GM18867 (cell line): ENCODE measurements at regions not wholly inside any gene's neighbourhood (a gene's known extent, or its start where the extent isn't known, plus 50 kb on each side); places are given as distances from the start of the nearest gene placed in this dataset.
A peak's percentile ranks its signal among the peaks of the same experiment; 100 is the strongest.
"Not testable (repeated sequence)": the region's sequence is repeated elsewhere in the genome, so short reads cannot be mapped to it uniquely, and the experiment has no call there.

Experiments
- ATAC-seq: cut with Tn5 transposase; IDR thresholded peaks from one replicate; pipeline ENCODE4 v1.9.1; 2021; ENCODE audit warnings: mild to moderate bottlenecking, moderate library complexity; ENCODE audit not compliant: unreplicated experiment

DNA sequence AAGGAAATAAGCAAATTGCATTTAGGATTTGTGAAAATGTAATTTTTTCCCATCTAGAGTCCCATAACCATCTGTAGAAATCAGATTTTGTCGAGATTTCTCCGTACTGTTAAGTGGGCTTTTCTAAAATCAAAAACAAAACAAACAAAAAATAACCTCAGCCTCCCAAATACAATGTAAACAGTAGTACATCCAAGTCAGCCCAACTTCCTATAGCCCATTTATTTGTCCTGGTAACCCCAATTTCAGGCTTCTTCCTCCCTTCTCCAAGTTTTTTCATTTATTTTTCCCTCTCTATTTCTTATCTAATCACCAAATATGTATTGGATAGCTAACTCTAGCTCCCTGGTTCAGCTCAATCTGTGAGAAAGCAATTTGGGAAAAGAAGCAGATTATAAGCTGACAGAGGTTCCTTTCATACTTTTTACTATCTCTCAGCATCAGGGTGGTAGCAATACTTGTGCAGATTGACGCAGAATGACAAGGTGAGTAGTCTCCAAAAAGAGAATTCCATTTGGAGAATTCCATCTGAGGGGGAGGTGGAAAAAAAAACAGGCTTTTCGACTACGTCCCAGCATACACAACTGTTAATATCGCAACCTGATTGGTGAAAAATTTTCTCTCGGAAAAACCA is 132.6 kb upstream of the BTN3A2 start:
- ATAC-seq = no peak

DNA sequence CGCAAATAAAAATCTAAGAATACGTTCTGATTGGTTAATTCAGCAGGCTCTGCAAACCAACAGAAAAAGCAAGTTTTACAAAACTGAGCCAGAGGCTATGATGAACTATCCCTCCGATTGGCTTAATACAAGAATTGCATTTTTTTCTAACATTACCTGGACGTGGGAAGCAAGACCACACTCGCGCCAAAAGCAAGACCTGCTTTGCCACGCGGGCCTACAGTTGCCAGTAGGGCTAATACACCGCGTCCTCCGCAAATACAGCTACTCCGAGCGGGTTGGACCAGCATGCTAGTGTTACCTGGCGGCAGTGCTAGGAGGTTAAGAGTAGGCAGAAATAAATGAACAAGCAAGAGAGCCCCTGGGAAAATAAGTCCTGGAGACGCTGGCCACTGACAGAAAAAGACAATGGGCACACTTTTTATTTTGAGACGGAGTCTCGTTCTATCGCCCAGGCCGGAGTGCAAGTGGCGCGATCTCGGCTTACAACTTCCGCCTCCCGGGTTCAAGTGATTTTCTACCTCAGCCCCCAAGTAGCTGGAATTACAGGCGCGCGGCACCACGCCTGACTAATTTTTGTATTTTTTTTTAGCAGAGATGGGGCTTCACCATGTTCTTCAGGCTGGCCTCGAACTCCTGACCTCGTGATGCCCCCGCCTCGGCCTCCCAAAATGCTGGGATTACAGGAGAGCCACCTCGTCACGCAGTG is 131.9 kb upstream of the BTN3A2 start:
- ATAC-seq = peak; percentile 2

GRCh38 chr6:26233649-26234420 is 131.2 kb upstream of the BTN3A2 start:
- peak; percentile 38 for ATAC-seq

GRCh38 chr6:26234421-26235301 is 130.3 kb upstream of the BTN3A2 start:
- peak; percentile 53 for ATAC-seq

GRCh38 chr6:26235302-26235670 is 129.7 kb upstream of the BTN3A2 start:
- ATAC-seq = no peak

DNA sequence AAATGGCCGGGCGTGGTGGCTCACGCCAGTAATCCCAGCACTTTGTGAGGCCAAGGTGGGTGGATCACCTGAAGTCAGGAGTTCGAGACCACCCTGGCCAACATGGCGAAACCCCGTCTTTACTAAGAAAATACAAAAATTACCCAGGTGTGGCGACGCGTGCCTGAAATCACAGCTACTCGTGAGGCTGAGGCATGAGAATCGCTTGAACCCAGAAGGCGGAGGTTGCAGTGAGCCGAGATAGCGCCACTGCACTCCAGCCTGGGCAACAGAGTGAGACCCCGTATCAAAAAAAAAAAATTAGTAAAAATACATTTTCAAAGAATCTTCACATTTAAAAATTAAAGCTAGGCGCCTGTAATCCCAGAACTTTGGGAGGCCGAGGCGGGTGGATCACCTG is 125.6 kb upstream of the BTN3A2 start:
- ATAC-seq = not testable (repeated sequence)

GRCh38 chr6:26240157-26241032 is 124.6 kb upstream of the BTN3A2 start:
- ATAC-seq = peak; percentile 62

DNA sequence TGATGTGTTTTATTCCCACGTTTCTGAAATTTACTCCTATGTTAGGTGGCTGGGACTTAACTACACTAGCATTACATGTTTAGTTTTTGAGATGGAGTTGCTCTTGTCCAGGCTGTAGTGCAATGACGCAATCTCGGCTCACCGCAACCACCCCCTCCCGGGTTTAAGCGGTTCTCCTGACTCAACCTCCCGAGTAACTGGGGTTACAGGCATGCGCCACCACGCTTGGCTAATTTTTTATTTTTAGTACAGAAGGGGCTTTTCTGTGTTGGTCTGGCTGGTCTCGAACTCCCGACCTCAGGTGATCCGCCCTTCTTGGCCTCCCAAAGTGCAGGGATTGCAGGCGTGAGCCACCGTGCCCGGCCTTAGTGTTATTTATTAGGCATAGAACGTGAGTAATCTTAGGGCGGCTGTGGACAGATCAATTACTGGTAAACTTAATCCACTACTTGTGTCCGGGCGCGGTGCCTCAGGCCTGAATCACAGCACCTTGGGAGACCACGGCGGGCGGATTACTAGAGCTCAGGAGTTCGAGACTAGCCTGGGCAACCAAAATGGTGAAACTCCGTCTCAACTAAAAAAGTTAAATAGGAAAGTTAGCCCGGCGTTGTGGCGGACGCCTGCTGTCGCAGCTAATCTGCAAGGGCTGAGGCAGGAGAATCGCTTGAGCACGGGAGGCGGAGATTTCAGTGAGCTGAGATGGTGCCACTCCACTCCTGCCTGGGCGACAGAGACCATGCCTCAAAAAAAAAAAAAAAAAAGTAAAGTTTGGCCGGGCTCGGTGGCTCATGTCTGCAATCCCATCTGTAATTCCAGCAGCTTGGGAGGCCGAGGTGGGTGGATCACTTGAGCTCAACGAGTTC is 123.7 kb upstream of the BTN3A2 start:
- no peak for ATAC-seq

- no peak for ATAC-seq
Measured at GRCh38 chr6:26243132-26243531, 121.9 kb upstream of the BTN3A2 start.

DNA sequence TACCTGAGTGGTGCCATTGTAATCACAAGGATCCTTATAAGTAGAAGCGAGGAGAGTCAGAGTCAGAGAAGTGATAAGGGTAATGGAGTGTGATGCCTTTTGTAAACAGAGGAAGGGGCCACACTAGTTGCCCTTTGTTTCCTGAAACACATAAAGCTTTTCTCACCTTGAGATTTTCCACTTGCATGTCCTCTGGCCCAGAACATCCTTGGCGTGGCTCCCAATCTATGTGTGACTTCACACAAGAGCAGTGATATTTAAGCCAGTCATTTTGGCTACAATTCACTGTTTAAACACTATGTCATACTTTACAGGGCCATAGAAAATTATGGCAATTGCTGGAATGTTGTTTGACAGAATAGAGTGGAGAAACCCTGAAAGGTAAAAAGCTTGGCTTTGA is 121.2 kb upstream of the BTN3A2 start:
- no peak for ATAC-seq

GRCh38 chr6:26246058-26246457 is 118.9 kb upstream of the BTN3A2 start:
- no peak for ATAC-seq

DNA sequence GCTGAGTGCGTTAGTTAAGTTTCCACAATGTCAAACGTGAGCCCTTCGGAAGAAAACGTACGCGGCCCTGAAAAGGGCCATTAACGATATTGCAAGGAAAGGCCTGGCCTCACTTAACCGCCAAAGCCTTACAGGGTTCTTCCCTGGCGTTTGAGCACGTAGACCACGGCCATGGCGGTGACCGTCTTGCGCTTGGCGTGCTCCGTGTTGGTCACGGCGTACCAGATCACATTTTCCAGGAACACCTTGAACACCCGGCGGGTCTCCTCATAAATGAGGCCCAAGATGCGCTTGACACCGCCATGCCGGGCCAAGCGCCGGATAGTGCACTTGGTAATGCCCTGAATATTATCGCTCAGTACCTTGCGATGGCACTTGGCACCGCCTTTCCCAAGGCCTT is 118.4 kb upstream of the BTN3A2 start:
- ATAC-seq = no peak

- ATAC-seq = peak; percentile 22
Measured at GRCh38 chr6:26249707-26249956, 115.4 kb upstream of the BTN3A2 start.

DNA sequence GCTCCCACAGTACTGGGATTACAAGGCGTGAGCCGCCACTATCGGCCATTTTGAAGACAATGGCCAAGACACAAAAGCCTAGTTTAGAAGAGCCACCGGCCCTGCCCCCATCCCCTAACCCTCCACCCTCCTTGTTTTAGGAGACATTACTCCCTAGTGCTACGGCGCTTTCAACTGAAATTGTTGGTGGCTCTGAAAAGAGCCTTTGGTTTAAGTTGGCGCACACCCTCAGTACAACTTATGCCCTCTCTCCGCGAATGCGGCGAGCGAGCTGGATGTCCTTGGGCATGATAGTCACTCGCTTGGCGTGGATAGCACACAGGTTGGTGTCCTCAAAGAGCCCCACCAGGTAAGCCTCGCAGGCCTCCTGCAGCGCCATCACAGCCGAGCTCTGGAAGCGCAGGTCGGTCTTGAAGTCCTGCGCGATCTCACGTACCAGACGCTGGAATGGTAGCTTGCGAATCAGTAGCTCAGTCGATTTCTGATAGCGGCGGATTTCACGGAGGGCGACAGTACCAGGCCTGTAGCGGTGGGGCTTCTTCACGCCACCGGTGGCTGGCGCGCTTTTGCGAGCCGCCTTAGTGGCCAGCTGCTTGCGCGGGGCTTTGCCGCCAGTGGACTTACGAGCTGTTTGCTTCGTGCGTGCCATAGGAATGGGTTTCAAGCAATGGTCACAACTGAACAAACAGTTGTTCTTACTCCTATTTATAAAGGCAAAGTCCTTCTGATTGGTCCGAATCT is 114.9 kb upstream of the BTN3A2 start:
- ATAC-seq = peak; percentile 37

- no peak for ATAC-seq
Measured at GRCh38 chr6:26250698-26251044, 114.3 kb upstream of the BTN3A2 start.

DNA sequence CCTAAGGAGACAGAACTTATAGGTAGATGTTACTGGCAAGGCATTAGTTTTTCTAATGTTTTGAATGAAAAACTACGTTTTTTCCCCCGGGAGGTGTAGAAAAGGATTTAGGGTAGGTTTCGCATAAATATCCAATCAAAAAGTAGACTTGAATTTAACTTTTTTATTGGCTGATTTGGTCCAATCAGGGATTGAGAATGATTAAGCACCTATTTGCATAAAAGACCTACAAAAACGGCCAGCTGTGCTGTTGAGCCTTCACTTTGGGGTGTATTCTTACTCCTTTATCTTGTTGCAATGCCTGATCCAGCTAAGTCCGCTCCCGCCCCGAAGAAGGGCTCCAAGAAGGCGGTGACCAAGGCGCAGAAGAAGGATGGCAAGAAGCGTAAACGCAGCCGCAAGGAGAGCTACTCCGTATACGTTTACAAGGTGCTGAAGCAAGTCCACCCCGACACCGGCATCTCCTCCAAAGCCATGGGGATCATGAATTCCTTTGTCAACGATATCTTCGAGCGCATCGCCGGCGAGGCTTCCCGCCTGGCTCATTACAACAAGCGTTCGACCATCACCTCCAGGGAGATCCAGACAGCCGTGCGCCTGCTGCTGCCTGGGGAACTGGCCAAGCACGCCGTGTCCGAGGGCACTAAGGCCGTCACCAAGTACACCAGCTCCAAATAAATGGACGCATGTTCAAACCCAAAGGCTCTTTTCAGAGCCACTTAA is 113.5 kb upstream of the BTN3A2 start:
- peak; percentile 49 for ATAC-seq

DNA sequence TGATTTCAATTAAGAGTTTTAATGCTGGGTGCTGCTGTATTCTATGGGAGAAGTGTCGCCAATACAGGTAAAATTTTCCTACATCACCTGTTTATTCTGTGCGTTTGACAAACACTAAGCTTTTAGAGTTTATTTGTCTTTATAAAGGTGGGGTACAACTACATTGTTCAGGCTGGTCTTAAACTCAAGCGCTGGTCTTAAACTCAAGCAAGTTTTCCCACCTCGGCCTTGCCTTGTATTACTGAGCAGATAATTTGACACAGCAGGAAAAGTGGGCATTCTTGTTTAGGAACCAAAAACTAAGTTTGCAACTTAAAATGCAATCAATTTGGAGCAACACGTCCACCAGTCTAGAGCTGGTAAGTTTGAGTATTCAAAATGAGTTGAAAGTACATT is 112.9 kb upstream of the BTN3A2 start:
- ATAC-seq = no peak

- ATAC-seq = no peak
Measured at GRCh38 chr6:26254724-26255123, 110.3 kb upstream of the BTN3A2 start.
